RWPE2 (cell line): ENCODE measurements at regions not wholly inside any gene's neighbourhood (a gene's known extent, or its start where the extent isn't known, plus 50 kb on each side); places are given as distances from the start of the nearest gene placed in this dataset.
A peak's percentile ranks its signal among the peaks of the same experiment; 100 is the strongest.

Source experiments
- ATAC-seq: fragments of 200-7000 bp; cut with Tn5 transposase; 3 replicates; pipeline ENCODE4 v1.9.1; 2021; ENCODE audit warnings: low read depth
- DNase-seq: peaks from one replicate; pipeline ENCODE4 v3.0.0-alpha.2; 2020; ENCODE audit warnings: low spot score
- H3K27ac ChIP-seq: fragments of 450-650 bp; 2 replicates; pipeline ENCODE4 v1.5.1; 2017; ENCODE audit warnings: mild to moderate bottlenecking; ENCODE audit not compliant: poor library complexity, severe bottlenecking
- H3K27me3 ChIP-seq: fragments of 250-450 bp; sonication (Bioruptor Pico); 2 replicates; pipeline ENCODE4 v1.5.1; 2021; ENCODE audit warnings: mild to moderate bottlenecking, moderate library complexity; ENCODE audit not compliant: insufficient read depth, poor library complexity, severe bottlenecking
- H3K36me3 ChIP-seq: fragments of 250-450 bp; sonication (Bioruptor Pico); 2 replicates; pipeline ENCODE4 v1.5.1; 2020; ENCODE audit warnings: low read depth, mild to moderate bottlenecking, moderate library complexity
- H3K4me1 ChIP-seq: fragments of 250-450 bp; sonication (Bioruptor Pico); 2 replicates; pipeline ENCODE4 v1.5.1; 2021; ENCODE audit warnings: mild to moderate bottlenecking, moderate library complexity; ENCODE audit not compliant: insufficient read depth, poor library complexity, severe bottlenecking
- H3K4me3 ChIP-seq: fragments of 250-450 bp; sonication (Bioruptor Pico); 2 replicates; pipeline ENCODE4 v1.5.1; 2021; ENCODE audit warnings: mild to moderate bottlenecking, moderate library complexity; ENCODE audit not compliant: severe bottlenecking
- H3K9me3 ChIP-seq: fragments of 250-450 bp; sonication (Bioruptor Pico); 2 replicates; pipeline ENCODE4 v1.5.1; 2021; ENCODE audit warnings: mild to moderate bottlenecking, moderate library complexity; ENCODE audit not compliant: severe bottlenecking
- TF ChIP-seq, protein P1 (sequence below): fragments of 450-650 bp; IDR thresholded peaks from one replicate; pipeline ENCODE4 v1.5.1; 2017; ENCODE audit warnings: mild to moderate bottlenecking, moderate library complexity; ENCODE audit not compliant: poor library complexity, severe bottlenecking

DNA sequence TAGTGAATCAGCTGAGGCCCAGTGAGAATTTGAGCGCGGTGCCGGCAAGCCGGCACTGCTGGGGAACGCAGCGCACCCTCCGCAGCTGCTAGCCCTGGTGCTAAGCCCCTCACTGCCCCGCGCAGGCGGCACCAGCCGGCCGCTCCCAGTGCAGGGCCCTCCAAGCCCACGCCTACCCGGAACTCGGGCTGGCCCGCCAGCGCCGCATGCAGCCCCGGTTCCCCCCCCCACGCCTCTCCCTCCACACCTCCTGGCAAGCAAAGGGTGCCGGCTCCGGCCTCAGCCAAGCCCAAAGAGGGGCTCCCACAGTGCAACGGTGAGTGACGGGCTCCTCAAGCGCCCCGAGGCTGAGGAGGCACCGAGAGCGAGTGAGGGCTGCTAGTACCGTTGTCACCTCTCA lies 54.5 kb upstream of the VASH1 start:
- DNase-seq (no peak), ATAC-seq (no peak)
- H3K4me1 ChIP-seq = no peaks in the 10 kb centered on the region
- TF ChIP-seq, protein P1, sequence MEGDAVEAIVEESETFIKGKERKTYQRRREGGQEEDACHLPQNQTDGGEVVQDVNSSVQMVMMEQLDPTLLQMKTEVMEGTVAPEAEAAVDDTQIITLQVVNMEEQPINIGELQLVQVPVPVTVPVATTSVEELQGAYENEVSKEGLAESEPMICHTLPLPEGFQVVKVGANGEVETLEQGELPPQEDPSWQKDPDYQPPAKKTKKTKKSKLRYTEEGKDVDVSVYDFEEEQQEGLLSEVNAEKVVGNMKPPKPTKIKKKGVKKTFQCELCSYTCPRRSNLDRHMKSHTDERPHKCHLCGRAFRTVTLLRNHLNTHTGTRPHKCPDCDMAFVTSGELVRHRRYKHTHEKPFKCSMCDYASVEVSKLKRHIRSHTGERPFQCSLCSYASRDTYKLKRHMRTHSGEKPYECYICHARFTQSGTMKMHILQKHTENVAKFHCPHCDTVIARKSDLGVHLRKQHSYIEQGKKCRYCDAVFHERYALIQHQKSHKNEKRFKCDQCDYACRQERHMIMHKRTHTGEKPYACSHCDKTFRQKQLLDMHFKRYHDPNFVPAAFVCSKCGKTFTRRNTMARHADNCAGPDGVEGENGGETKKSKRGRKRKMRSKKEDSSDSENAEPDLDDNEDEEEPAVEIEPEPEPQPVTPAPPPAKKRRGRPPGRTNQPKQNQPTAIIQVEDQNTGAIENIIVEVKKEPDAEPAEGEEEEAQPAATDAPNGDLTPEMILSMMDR = no peak
- H3K27me3 ChIP-seq = no peaks in the 10 kb centered on the region
- no peak overlapping the region for H3K27ac ChIP-seq
- H3K36me3 ChIP-seq = no peaks in the 10 kb centered on the region
- H3K4me3 ChIP-seq = no peak overlapping the region
- H3K9me3 ChIP-seq = no peaks in the 10 kb centered on the region

DNA sequence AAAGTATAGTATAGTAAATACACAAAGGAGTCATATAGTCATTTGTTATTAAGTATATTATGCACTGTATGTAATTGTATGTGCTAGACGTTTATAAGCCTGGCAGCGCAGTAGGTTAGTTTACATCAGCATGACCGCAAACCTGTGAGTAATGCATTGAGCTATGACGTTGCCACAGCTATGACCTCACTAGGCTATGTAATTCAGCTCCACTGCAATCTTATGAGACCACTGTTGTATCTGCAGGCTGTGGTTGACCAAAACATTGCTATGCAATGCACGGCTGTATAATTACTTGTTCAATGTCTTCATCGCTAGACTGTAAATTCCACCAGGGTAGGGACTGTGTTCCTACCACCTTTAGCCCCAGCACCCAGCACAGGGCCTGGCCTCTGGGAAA lies 53.2 kb upstream of the VASH1 start:
- DNase-seq = no peak
- Histone ChIP-seq H3K36me3 (no peaks in the 10 kb centered on the region), H3K4me3 (no peak overlapping the region), H3K27me3 (no peaks in the 10 kb centered on the region), H3K27ac (no peak overlapping the region), H3K9me3 (no peaks in the 10 kb centered on the region), H3K4me1 (no peaks in the 10 kb centered on the region)
- TF ChIP-seq, protein P1 = no peak
- 0 out of 3 replicates have a peak, but pooled peaks have one; percentile 24 for ATAC-seq

DNA sequence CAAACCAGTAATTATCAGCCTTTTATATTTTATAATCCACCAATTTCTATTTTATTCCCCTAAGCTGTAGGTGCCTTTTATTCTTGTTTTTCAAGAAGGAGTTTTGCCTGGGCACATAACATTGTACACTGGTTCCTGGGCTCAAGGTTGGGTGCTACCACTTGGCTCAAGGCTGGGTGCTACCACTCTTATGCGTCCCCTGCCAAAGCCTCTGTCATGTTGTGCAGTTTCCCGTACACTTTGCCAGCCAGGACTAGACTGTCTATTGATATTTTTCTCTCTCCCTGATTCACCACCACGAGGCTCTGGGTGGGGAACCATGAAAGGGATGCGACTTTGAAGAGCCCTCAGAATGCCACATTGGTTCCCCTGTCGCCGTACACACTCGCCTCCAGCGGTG lies 52.5 kb upstream of the VASH1 start:
- DNase-seq = no peak
- Histone ChIP-seq H3K27me3 (no peaks in the 10 kb centered on the region), H3K4me3 (no peak overlapping the region), H3K9me3 (no peaks in the 10 kb centered on the region), H3K4me1 (no peaks in the 10 kb centered on the region), H3K36me3 (no peaks in the 10 kb centered on the region), H3K27ac (no peak overlapping the region)
- ATAC-seq = no peak
- TF ChIP-seq, protein P1 = no peak

DNA sequence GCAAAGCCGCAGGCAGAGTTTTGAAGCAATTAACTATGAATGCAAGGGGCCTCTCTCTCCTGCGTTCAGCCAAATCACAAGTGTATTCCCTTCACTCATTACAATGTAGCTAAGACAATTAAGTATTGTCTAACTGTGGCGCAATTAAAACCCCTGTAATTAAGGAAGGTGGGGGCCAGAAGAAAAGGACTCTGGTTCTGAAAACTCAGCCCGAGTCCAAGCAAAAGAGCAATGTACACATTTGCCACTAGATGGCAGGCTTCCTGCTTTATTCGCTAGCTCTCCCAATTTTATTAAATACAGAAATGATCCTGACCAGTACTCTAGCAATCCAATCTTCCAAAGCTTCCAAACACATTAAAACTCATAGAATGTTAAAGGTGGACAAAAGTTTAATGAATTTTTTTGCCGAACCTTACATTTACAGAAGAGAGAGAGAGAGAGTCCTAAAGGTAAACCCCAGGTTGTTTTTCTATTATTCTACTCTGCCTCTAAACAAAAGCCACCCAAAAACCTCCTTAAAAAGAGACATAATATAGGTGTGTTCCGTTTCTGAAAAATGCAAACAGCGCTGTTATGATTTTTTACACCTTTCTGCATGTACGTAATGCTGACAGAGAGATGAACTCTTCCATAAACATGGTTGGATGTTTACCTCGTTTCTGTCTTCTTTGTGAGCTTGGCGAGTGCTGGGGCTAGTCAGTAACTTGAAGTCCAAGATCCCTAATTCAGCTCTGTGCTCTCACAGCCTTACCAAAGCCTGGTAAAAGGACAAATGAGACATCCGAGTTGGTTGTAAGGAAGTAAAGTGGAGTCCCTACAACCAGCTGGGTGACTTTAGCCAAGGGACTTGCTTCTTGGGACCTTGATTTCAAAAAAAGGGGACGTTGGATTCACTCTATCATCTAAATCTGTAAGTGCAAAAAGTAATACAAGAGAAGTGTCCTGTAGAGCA lies 50.9 kb upstream of the VASH1 start:
- Histone ChIP-seq H3K4me3 (no peak overlapping the region), H3K27ac (no peak overlapping the region), H3K27me3 (no peaks in the 10 kb centered on the region), H3K36me3 (no peaks in the 10 kb centered on the region), H3K9me3 (no peaks in the 10 kb centered on the region), H3K4me1 (no peaks in the 10 kb centered on the region)
- DNase-seq (no peak), ATAC-seq (peak; percentile 62; the same call in 2 of the 3 replicates)
- TF ChIP-seq, protein P1 = peak; percentile 97
